H54 (cell line): ENCODE measurements at regions not wholly inside any gene's neighbourhood (a gene's known extent, or its start where the extent isn't known, plus 50 kb on each side); places are given as distances from the start of the nearest gene placed in this dataset.

Source experiments
- DNase-seq: peaks from one replicate; pipeline ENCODE4 v3.0.0; 2011; ENCODE audit warnings: low spot score, mixed read lengths; ENCODE audit not compliant: insufficient read length
- FAIRE-seq: peaks from 3 replicates; lab custom pipeline; 2011; peaks lifted over from hg19 to GRCh38; lab: Jason Lieb, UNC
- POLR2A ChIP-seq: IDR thresholded peaks from 2 replicates; pipeline ENCODE4 v1.6.1; 2011; ENCODE audit warnings: low read depth, mild to moderate bottlenecking, low read length

DNA sequence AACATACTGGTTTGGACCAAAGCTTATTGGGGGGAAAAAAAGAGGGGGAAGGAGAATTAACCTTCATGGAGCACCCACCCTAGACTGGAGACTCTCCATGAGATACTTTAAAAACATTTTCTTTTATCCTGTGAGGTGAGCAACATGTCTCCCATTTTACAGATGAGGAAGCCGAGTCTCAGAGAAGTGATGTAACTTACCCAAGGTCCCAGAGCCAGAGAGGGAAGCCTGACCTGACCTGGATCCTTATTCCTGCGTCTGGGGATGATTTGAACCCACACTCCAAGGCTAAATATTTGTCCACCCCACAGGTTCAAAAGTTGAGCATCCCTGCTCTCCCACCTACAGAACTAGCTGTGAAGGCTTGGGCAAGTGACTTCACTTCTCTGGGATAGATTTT lies 137.9 kb upstream of the JUN start:
- DNase-seq (no peak), FAIRE-seq (no peak)
- TF ChIP-seq POLR2A, result no peak

DNA sequence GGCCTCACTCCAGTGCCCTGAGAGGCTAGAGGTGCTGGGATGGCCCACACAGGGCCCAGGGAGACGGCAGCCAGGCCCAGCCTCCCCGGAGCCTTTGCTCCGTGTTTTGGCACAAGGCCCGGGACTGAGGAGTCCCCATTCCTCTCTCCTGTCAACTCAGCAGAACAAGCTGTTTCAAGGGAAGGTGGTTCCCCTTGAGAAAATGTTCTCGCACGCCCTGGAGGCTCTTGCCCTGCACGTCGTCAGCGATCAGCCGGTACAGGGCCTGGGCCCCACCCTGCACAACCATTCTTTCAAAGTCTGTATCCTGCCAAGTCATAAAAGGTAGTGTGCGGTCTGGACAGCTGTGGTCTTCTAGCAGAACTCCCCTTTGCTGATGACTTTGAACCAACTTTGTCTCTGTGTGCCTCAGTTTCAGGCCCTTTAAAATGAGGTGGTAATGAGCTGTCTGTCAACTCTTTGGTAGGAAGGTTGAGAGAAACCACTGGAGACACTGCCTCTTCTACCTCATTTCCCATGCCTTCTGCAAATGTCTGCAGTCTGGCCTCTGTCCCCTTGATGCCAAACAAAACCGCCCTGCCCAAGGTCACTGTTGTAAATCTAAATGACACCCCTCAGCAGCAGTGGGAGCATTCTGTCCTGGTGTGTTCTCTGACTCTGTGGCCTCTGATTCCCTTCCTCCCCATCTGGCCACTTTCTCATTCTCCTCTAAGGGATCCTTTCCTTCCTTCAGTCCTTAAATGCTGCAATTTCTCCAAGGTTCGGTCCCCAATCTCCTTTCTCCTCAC lies 138.6 kb upstream of the JUN start:
- no peak for TF ChIP-seq POLR2A
- DNase-seq (no peak), FAIRE-seq (no peak)

- no peak for TF ChIP-seq POLR2A
- DNase-seq (no peak), FAIRE-seq (no peak)
Observed at GRCh38 chr1:58923090-58923470, 139.2 kb upstream of the JUN start.

DNA sequence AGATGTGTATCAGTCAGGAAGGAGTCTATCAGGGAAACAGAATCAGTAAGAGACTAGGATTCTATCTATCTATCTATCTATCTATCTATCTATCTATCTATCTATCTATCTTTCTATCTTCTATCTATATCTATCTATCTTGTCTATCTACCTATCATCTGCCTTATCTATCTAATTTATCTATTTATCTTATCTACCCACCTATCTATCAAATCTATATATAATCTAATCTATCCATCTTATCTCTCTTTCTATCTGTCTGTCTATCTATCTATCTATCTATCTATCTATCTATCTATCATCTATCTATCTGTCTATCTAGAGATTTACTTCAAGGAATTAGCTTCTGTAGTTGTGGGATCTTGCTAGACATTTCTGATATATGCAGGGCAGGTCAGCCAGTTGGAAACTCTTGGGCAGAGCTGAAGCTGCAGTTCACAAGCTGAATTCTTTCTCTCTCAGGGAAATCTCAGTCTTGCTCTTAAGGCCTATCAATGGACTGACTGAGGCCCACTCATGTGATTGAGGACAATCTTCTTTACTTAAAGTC lies 140.2 kb upstream of the JUN start:
- DNase-seq, result no peak
- FAIRE-seq, result no peak
- TF ChIP-seq POLR2A, result no peak

GRCh38 chr1:58924821-58925220 lies 141.0 kb upstream of the JUN start:
- DNase-seq, result no peak
- FAIRE-seq, result no peak
- no peak for TF ChIP-seq POLR2A

DNA sequence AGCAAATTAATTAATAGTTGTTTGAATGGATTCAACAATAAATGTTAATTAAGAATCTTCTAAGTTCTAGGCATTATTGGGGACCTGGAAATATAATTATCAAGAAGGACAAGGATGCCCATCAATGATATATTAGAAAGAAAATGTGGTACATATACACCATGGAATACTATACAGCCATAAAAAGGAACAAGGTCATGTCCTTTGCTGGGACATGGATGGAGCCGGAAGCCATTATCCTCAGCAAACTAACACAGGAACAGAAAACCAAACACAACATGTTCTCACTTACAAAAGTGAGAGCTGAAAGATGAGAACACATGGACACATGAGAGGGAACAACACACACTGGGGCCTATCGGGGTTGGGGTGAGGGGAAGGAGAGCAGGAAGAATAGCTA lies 141.4 kb upstream of the JUN start:
- TF ChIP-seq POLR2A, result no peak
- DNase-seq, result no peak
- FAIRE-seq, result no peak

DNA sequence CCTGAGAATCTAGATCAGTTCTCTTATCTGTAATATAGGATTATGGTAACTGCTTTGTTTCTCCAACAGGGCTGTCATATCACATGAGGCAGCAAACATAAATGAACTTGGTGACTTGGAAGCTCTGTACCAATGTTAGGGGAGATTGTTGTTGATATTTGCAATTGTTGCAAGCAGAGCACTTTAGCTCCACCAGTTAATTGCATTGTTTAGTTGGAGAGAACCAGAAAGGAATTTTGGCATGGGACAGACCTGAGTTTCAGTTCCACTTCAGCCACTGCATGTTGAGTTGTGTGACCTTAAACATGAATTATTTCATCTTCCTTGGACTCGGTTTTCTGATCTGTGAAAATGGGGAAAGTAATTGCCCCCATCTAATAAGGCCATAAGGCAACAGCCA lies 142.3 kb upstream of the JUN start:
- TF ChIP-seq POLR2A, result no peak
- DNase-seq (no peak), FAIRE-seq (no peak)

DNA sequence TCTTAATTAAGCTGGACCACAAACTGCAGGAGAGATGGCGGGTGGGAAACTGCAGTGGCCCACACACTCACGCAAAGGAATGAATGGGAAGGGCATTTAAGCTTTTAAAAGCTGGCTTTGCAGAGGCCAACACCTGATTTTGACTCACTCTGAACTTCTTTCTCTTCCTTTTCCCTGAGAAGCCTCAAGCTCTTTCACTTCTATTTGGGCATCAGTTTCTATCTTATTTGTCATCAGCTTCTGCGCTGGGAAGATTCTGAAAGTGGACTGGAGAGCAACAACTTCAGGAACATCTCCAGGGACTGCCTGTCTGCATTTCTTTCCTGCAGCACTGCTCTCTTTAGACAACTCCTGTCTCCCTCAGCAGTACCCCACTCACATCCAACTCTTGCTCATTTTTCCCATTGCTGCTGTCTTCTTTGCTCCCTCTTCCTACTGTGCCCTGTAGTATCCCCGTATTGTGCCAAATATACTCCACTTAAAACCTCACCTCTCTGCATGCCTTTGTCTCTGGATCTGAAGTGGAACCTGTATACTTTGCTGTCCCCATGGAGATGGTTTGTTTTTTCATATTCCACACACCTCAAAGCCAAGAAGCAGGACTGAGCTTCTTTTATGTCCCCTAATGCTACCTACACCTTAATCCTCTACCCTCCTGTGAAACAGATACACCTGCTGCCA lies 143.3 kb upstream of the JUN start:
- no peak for TF ChIP-seq POLR2A
- no peak for FAIRE-seq
- DNase-seq, result no peak

DNA sequence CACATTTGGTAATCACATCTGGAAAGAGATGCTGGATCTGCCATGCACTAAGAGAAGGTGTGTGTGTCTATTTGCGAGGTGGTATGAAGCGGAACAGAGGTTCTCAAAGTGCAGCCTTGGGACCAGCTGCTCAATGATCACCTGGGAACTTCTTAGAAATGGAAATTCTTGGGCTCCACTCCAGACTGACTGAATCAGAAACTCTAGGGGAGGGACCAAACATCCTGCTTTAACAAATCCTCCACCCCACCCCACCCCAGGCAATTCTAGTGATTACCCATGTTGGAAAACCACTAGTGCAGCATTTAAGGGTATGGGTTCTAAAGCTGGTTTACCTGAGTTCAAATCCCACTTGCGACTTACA lies 143.9 kb upstream of the JUN start:
- FAIRE-seq (no peak), DNase-seq (no peak)
- TF ChIP-seq POLR2A, result no peak

GRCh38 chr1:58928514-58928913 lies 144.7 kb upstream of the JUN start:
- FAIRE-seq (no peak), DNase-seq (no peak)
- TF ChIP-seq POLR2A, result no peak

- FAIRE-seq, result peak; percentile 6
- no peak for TF ChIP-seq POLR2A
- DNase-seq, result peak; percentile 50
Observed at GRCh38 chr1:58929671-58930325, 146.0 kb upstream of the JUN start.

DNA sequence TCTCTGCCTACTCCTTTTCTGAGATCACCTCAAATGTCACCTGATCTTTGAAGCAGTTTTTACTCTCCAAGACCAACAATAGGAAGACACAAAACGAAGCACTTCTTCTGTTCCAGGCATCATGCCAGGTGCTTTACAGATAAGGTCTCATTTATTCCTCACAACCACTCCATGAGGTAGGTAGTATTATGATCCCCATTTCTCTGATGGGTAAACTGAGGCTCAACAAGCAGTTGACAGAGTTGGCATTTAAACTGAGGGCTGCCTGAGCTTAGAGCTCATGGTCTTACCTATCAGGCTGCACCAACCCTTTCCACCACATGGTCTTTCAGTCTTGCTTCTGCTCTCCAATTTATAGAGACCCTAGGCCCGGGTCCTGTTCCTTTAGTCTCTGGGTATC lies 147.2 kb upstream of the JUN start:
- no peak for DNase-seq
- no peak for FAIRE-seq
- no peak for TF ChIP-seq POLR2A

- DNase-seq (no peak), FAIRE-seq (no peak)
- TF ChIP-seq POLR2A, result no peak
Observed at GRCh38 chr1:58931756-58932155, 147.9 kb upstream of the JUN start.
